IPS DF 6.9 (cell line): ENCODE measurements at regions not wholly inside any gene's neighbourhood (a gene's known extent, or its start where the extent isn't known, plus 50 kb on each side); places are given as distances from the start of the nearest gene placed in this dataset.

Experiments
- DNase-seq: peaks from one replicate; pipeline ENCODE4 v3.0.0-alpha.2; 2013; ENCODE audit warnings: low read depth, low spot score
- H3K27ac ChIP-seq: one replicate; pipeline ENCODE4 v1.5.1; 2013; ENCODE audit warnings: low read length, control low read depth
- H3K27me3 ChIP-seq: 2 replicates; pipeline ENCODE4 v1.6.1; 2013; ENCODE audit warnings: mild to moderate bottlenecking, low read length; ENCODE audit not compliant: control insufficient read depth, insufficient read depth
- H3K36me3 ChIP-seq: 2 replicates; pipeline ENCODE4 v1.6.1; 2013; ENCODE audit warnings: low read length; ENCODE audit not compliant: control insufficient read depth, insufficient read depth
- H3K4me1 ChIP-seq: 2 replicates; pipeline ENCODE4 v1.6.1; 2013; ENCODE audit warnings: low read length; ENCODE audit not compliant: control insufficient read depth, insufficient read depth
- H3K4me3 ChIP-seq: 2 replicates; pipeline ENCODE4 v1.5.1; 2013; ENCODE audit warnings: mild to moderate bottlenecking, low read length
- H3K9me3 ChIP-seq: 2 replicates; pipeline ENCODE4 v1.6.1; 2013; ENCODE audit warnings: low read length, inconsistent platforms; ENCODE audit not compliant: control insufficient read depth, insufficient read depth
- WGBS: extraction: QIAGEN DNeasy Blood & Tissue Kit; methylation state at CpG from one replicate; pipeline ENCODE4 v1.1.7; 2013; ENCODE audit warnings: mixed read lengths, missing lambda C conversion rate; ENCODE audit not compliant: insufficient read length, insufficient coverage; 5-methylcytosine and 5-hydroxymethylcytosine counted together

DNA sequence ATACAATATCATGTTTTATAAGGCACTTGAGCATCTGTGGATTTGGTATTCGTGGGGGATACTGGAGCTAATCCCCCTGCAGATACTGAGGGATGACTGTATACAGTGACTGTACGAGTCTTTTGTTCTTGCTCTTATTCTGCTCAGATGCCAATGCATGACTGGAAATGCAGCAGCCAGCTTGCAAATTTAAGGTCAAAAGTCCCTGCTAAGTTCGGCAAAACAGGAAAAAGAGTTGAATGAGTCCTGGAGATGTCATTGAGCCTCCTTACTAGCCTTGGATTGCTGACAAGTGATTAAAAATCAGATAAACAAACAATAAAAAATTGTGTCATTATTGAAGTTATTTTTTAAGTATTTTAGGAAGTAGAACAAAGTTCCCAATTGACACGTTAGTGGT is 599.3 kb upstream of the IMPG1 start:
- Histone ChIP-seq H3K27ac (no peak overlapping the region), H3K9me3 (no peaks in the 10 kb centered on the region), H3K36me3 (no peaks in the 10 kb centered on the region), H3K4me3 (no peak overlapping the region), H3K4me1 (no peaks in the 10 kb centered on the region), H3K27me3 (no peaks in the 10 kb centered on the region)
- no peak for DNase-seq
- WGBS: no CpG with 5 or more reads among the region's 4 CpGs

DNA sequence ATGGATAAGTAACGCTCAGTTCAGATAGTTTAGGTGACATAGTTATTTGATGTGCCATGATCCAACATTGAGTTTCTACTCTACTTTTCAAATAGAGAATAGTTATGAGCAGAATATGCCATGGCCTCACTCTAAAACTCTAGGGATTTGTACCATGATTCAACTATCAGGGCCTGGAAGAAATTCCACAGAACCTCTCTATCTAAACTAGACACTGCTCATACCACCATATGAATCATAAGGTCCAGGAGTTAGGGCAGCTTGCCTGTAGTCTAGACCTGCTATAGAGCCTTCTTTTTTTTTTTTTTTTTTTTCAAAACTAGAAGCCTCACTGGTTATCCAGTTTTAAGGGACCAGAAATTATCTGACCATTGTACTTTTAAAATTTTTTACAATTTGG is 571.8 kb upstream of the IMPG1 start:
- DNase-seq: no peak
- Histone ChIP-seq H3K4me1 (no peaks in the 10 kb centered on the region), H3K36me3 (no peaks in the 10 kb centered on the region), H3K9me3 (no peaks in the 10 kb centered on the region), H3K4me3 (no peak overlapping the region), H3K27ac (no peak overlapping the region), H3K27me3 (no peaks in the 10 kb centered on the region)
- no CpG with 5 or more reads among the region's 1 CpG for WGBS

DNA sequence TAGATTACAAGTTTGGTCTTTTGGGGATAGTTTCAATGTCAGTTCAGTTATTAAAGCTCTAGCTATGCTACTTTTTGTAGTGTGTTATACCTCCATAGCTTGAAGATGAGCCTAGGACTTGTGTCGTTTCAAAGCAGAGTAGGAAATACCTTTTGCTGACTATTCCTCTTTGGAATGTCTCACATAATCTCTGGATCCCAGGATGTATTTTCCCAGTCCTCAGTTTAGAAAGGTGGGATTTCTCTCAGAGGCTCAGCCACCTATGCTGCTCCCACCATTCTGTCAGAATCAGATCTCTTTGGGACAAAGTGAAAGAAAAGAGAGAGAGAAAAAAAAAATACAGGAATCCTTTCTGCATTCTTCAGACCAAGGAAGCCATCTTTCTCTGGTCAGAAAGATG is 567.5 kb upstream of the IMPG1 start:
- DNase-seq: no peak
- no peak overlapping the region for H3K4me3 ChIP-seq
- no peaks in the 10 kb centered on the region for H3K36me3 ChIP-seq
- WGBS: no CpG with 5 or more reads among the region's 1 CpG
- H3K4me1 ChIP-seq: no peaks in the 10 kb centered on the region
- H3K27ac ChIP-seq: no peak overlapping the region
- no peaks in the 10 kb centered on the region for H3K27me3 ChIP-seq
- no peaks in the 10 kb centered on the region for H3K9me3 ChIP-seq

DNA sequence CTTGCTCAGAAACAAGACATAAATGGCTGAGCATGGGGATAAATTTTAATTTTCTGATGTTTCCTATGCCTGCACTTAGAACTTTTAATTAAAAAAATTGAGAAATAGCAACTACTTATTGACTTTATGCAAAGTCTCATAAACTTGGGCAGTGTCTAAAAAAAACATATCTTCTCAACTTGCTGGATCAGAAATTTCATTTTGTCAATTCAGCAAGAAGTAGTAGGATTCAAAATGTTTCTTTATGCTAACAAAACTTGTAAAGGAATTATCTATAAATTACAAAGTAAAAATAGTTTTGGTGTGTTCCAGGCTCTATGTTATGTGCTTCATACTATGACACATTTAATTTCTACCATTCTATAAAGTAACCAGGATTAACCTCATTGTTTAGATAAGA is 562.2 kb upstream of the IMPG1 start:
- H3K36me3 ChIP-seq: no peaks in the 10 kb centered on the region
- no peaks in the 10 kb centered on the region for H3K27me3 ChIP-seq
- peaks cover 1% of the 10 kb centered on the region; the same call in 1 of the 2 replicates for H3K4me1 ChIP-seq
- no peak for DNase-seq
- H3K4me3 ChIP-seq: no peak overlapping the region
- H3K27ac ChIP-seq: no peak overlapping the region
- H3K9me3 ChIP-seq: no peaks in the 10 kb centered on the region

DNA sequence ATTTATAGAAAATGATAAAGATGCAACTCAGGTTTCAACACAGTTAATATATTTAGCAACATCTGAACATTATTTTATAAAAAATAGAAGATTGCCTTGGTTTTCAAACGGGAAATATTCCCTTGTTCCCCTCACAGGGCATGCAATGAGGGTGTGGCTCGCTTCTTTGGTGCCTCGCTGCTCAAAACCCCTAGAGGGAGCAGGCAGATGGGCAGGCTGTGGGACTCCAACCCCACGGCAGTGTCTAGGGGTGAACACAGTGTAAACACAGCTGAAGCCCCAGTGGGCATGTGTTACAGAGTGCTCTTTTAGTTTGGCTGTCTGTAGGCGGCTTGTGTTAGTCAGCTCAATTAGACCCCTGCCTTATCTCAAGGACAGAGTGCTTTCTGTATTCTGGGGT is 560.8 kb upstream of the IMPG1 start:
- no peak overlapping the region for H3K4me3 ChIP-seq
- no peak overlapping the region for H3K27ac ChIP-seq
- H3K36me3 ChIP-seq: no peaks in the 10 kb centered on the region
- H3K9me3 ChIP-seq: no peaks in the 10 kb centered on the region
- no CpG with 5 or more reads among the region's 5 CpGs for WGBS
- peaks cover 1% of the 10 kb centered on the region; the same call in 1 of the 2 replicates for H3K4me1 ChIP-seq
- H3K27me3 ChIP-seq: no peaks in the 10 kb centered on the region
- no peak for DNase-seq

DNA sequence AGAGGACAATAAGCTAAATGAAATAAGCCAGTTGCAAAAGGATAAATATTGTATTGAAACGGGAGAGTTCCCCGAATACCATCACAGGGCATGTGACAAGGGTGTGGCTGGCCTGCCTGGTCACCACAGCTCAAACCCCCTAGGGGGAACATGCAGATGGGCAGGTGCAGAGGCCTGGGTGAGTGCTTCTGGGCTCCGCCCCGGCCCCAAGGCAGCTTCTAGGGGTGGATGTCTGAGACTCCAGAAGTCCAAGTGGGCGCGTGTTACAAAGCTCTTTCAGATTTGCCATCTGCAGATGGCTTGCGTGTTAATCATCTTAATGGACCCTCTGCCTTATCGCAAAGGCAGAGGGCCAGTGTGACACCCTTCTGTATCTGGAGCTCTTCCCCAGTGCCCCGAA is 559.2 kb upstream of the IMPG1 start:
- peaks cover 1% of the 10 kb centered on the region; the same call in 1 of the 2 replicates for H3K4me1 ChIP-seq
- H3K4me3 ChIP-seq: no peak overlapping the region
- H3K36me3 ChIP-seq: no peaks in the 10 kb centered on the region
- H3K27me3 ChIP-seq: no peaks in the 10 kb centered on the region
- H3K9me3 ChIP-seq: no peaks in the 10 kb centered on the region
- no CpG with 5 or more reads among the region's 9 CpGs for WGBS
- DNase-seq: no peak
- no peak overlapping the region for H3K27ac ChIP-seq

DNA sequence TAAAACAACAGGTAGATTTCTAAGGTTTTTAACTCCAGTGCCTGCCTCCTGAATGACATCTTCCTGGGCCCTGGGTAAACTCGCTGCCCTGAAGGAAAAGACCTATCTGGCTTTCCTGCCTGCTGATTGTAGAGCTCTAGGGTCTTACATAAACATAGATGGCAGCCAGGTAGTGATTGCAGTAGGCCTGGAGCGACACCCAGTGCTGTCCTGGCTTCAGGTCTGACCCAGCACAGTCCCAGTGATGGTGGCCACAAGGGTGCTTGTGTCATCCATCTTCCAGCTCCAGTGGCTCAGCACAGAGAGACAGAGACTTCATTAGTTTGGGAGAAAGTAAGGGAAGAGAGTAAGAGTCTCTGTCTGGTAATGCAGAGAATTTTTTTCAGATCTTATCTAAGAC is 542.9 kb upstream of the IMPG1 start:
- WGBS: no CpG with 5 or more reads among the region's 2 CpGs
- Histone ChIP-seq H3K4me1 (no peaks in the 10 kb centered on the region), H3K36me3 (no peaks in the 10 kb centered on the region), H3K27me3 (no peaks in the 10 kb centered on the region), H3K9me3 (no peaks in the 10 kb centered on the region), H3K27ac (no peak overlapping the region), H3K4me3 (no peak overlapping the region)
- no peak for DNase-seq

DNA sequence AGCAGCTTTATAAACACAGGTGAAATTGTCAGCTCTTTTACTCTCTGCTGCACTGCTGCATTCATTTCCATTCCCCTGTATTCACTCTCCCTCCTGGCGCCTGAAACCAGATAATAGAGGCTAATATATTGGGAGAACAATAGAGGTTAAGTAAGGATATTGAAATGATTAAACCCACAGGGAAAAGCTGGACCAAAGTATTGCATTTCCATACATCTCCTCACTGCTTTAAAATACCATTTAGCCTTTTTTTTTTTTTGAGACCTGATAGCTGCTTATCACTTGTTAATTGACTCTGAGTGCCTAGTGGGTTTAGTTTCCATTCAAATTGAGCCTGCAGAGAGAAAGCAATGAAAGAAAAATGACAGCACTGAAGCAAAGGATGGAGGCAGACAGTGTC is 540.5 kb upstream of the IMPG1 start:
- Histone ChIP-seq H3K27me3 (no peaks in the 10 kb centered on the region), H3K27ac (no peak overlapping the region), H3K36me3 (no peaks in the 10 kb centered on the region), H3K4me1 (no peaks in the 10 kb centered on the region), H3K4me3 (no peak overlapping the region), H3K9me3 (no peaks in the 10 kb centered on the region)
- no CpG with 5 or more reads among the region's 1 CpG for WGBS
- DNase-seq: no peak

DNA sequence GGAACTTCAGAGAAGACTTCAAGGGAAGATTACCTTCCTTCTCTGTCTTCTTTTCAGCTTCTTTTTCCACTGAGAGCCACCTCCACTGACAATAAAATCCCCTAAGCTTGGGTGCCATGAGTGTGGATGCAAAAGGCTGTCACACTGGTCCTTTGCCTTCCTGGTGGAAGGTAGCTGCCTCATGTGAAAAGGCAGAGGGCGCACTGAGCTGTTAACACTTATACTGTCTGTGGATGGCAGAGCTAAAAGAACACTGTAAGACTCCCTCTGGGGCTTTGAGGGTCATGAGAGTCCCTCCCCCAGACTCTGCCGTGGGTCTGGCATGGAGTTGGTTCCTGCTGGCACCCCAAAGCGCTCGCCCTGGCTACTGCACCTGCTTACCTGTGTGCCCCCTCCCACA is 536.7 kb upstream of the IMPG1 start:
- no peaks in the 10 kb centered on the region for H3K27me3 ChIP-seq
- WGBS: no CpG with 5 or more reads among the region's 4 CpGs
- H3K4me1 ChIP-seq: no peaks in the 10 kb centered on the region
- H3K27ac ChIP-seq: no peak overlapping the region
- H3K4me3 ChIP-seq: no peak overlapping the region
- no peak for DNase-seq
- H3K9me3 ChIP-seq: no peaks in the 10 kb centered on the region
- no peaks in the 10 kb centered on the region for H3K36me3 ChIP-seq

DNA sequence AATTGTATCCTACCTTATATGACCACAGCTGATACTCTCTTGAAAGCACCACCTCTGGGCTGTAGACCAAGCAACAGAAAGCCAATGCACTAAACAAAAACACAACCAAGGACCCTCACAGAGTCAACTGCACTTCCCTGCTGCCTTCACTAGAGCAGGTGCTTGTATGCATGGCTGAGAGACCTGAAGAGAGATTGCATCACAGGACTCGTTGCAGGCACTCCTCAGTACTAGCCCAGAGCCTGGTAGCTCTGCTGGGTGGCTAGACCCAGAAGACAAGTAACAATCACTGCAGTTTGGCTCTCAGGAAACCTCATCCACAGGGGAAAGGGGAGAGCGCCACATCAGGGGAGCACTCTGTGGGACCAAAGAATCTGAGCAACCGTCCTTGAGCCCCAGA is 521.6 kb upstream of the IMPG1 start:
- WGBS: no CpG with 5 or more reads among the region's 3 CpGs
- Histone ChIP-seq H3K9me3 (peaks cover 2% of the 10 kb centered on the region), H3K36me3 (peaks cover 7% of the 10 kb centered on the region), H3K4me3 (no peak overlapping the region), H3K4me1 (no peaks in the 10 kb centered on the region), H3K27ac (no peak overlapping the region), H3K27me3 (no peaks in the 10 kb centered on the region)
- no peak for DNase-seq

DNA sequence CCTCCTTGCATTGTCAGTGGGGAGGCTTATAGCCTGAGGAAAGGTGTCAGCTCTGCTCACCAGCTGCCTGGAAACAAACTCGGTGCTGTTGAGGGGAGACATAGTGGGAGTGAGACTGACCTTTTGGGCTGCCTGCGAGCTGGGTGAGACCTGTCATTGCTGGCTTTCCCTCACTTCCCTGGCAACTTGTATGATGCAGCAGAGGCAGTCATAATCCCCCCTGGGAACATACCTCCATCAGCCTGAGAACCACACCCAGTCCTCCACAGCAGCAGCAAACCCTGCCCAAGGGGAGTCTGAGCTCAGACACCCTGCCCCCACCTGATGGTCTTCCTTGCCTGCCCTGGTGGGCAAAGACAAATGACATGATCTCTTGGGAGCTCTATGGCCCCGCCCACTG is 521.2 kb upstream of the IMPG1 start:
- H3K36me3 ChIP-seq: peaks cover 7% of the 10 kb centered on the region
- WGBS: no CpG with 5 or more reads among the region's 3 CpGs
- no peaks in the 10 kb centered on the region for H3K27me3 ChIP-seq
- peaks cover 2% of the 10 kb centered on the region for H3K9me3 ChIP-seq
- no peak for DNase-seq
- H3K4me1 ChIP-seq: no peaks in the 10 kb centered on the region
- no peak overlapping the region for H3K4me3 ChIP-seq
- no peak overlapping the region for H3K27ac ChIP-seq
